ENCODE measurements at regions not wholly inside any gene's neighbourhood (a gene's known extent, or its start where the extent isn't known, plus 50 kb on each side); places are given as distances from the start of the nearest gene placed in this dataset.

- no peak for DNase-seq (ENCODE audit: low spot score)
- H3K27ac ChIP-seq, result no peak overlapping the region
- no peak for TF ChIP-seq CTCF (conservative IDR thresholded peaks at IDR 0.05; ENCODE audit: low read depth)
- CTCF ChIA-PET, result no interaction called here
- POLR2A ChIA-PET (ENCODE audit: low non-redundant PET), result no interaction called here
Measured at GRCh38 chr7:131800008-131800407, 243.6 kb upstream of the PODXL start.

GRCh38 chr7:131797841-131798240, 241.4 kb upstream of the PODXL start:
- no peak overlapping the region for H3K27ac ChIP-seq
- no peak for DNase-seq (ENCODE audit: low spot score)
- CTCF ChIA-PET, result no interaction called here
- POLR2A ChIA-PET (ENCODE audit: low non-redundant PET), result no interaction called here
- no peak for TF ChIP-seq CTCF (conservative IDR thresholded peaks at IDR 0.05; ENCODE audit: low read depth)

- ChIA-PET CTCF (no interaction called here), POLR2A (ENCODE audit: low non-redundant PET) (no interaction called here)
- no peak overlapping the region for H3K27ac ChIP-seq
- no peak for TF ChIP-seq CTCF (conservative IDR thresholded peaks at IDR 0.05; ENCODE audit: low read depth)
- DNase-seq (ENCODE audit: low spot score), result no peak
Measured at GRCh38 chr7:131795400-131795799, 239.0 kb upstream of the PODXL start.

GRCh38 chr7:131792311-131792710, 235.9 kb upstream of the PODXL start:
- no peak for DNase-seq (ENCODE audit: low spot score)
- no peak overlapping the region for H3K27ac ChIP-seq
- ChIA-PET CTCF (no interaction called here), POLR2A (ENCODE audit: low non-redundant PET) (no interaction called here)
- no peak for TF ChIP-seq CTCF (conservative IDR thresholded peaks at IDR 0.05; ENCODE audit: low read depth)

- H3K27ac ChIP-seq, result no peak overlapping the region
- ChIA-PET CTCF (no interaction called here), POLR2A (ENCODE audit: low non-redundant PET) (no interaction called here)
- DNase-seq (ENCODE audit: low spot score), result no peak
- no peak for TF ChIP-seq CTCF (conservative IDR thresholded peaks at IDR 0.05; ENCODE audit: low read depth)
Measured at GRCh38 chr7:131787101-131787500, 230.7 kb upstream of the PODXL start.

- ChIA-PET POLR2A (ENCODE audit: low non-redundant PET) (no interaction called here), CTCF (interaction anchor here (0.5 kb wide), 1 partner anchor 1708 kb away, joined by 3 read pairs; no protein-coding TSS in a partner anchor)
- H3K27ac ChIP-seq, result no peak overlapping the region
- no peak for DNase-seq (ENCODE audit: low spot score)
- no peak for TF ChIP-seq CTCF (conservative IDR thresholded peaks at IDR 0.05; ENCODE audit: low read depth)
Measured at GRCh38 chr7:131786204-131786603, 229.8 kb upstream of the PODXL start.

GRCh38 chr7:131778601-131779000, 222.2 kb upstream of the PODXL start:
- TF ChIP-seq CTCF (conservative IDR thresholded peaks at IDR 0.05; ENCODE audit: low read depth), result no peak
- no peak overlapping the region for H3K27ac ChIP-seq
- POLR2A ChIA-PET (ENCODE audit: low non-redundant PET), result no interaction called here
- CTCF ChIA-PET, result no interaction called here
- DNase-seq (ENCODE audit: low spot score), result no peak
